Panc1 (cell line): ENCODE measurements at regions not wholly inside any gene's neighbourhood (a gene's known extent, or its start where the extent isn't known, plus 50 kb on each side); places are given as distances from the start of the nearest gene placed in this dataset.

Experiments used
- ATAC-seq: fragments of 200-7000 bp; cut with Tn5 transposase; 2 replicates; pipeline ENCODE4 v1.9.1; 2020; ENCODE audit warnings: mild to moderate bottlenecking, moderate library complexity
- BruUV-seq: library from RNA; stranded (reverse); fragments of 400-500 nt; replicated peaks from 2 replicates; lab custom pipeline; 2021; lab: Mats Ljungman, UMichigan
- CTCF ChIA-PET: fragments of 300-600 bp; sonication (Branson Sonifier 250); formaldehyde crosslinking; loops from one replicate; lab custom pipeline; 2022; ENCODE audit warnings: antibody characterized with exemption; lab: Charles Lee
- POLR2A ChIA-PET: fragments of 300-600 bp; sonication (Branson Sonifier 250); formaldehyde crosslinking; loops from one replicate; lab custom pipeline; 2022; ENCODE audit warnings: antibody characterized with exemption; lab: Charles Lee
- DNase-seq: peaks from one replicate; pipeline ENCODE4 v3.0.0-alpha.2; 2010; ENCODE audit warnings: low read depth, low spot score
- H3K27ac ChIP-seq: 2 replicates; pipeline ENCODE4 v1.5.1; 2011; ENCODE audit warnings: mild to moderate bottlenecking, low read length, inconsistent platforms
- H3K27me3 ChIP-seq: fragments of 200-500 bp; sonication (Bioruptor generic); 2 replicates; pipeline ENCODE4 v1.6.0; 2014; ENCODE audit warnings: low read length, inconsistent platforms; ENCODE audit not compliant: control insufficient read depth, insufficient read depth
- H3K36me3 ChIP-seq: fragments of 200-500 bp; sonication (Bioruptor generic); 2 replicates; pipeline ENCODE4 v1.5.1; 2014; ENCODE audit warnings: inconsistent platforms, mild to moderate bottlenecking, low read length, moderate library complexity; ENCODE audit not compliant: control insufficient read depth, insufficient read depth
- H3K4me1 ChIP-seq: 2 replicates; pipeline ENCODE4 v1.5.1; 2011; ENCODE audit warnings: inconsistent platforms, mild to moderate bottlenecking, low read length, moderate library complexity; ENCODE audit not compliant: control insufficient read depth, insufficient read depth
- H3K4me3 ChIP-seq, 2 experiments: 2 replicates each; pipeline ENCODE4 v1.5.1; 2011 to 2012; ENCODE audit warnings: low read depth in 2 of 2, low read length in 2 of 2, mild to moderate bottlenecking in 2 of 2, inconsistent platforms in 1 of 2, moderate library complexity in 1 of 2
- H3K9me3 ChIP-seq: fragments of 200-500 bp; sonication (Bioruptor generic); 2 replicates; pipeline ENCODE4 v1.5.1; 2014; ENCODE audit warnings: low read depth, mild to moderate bottlenecking, inconsistent platforms, low read length, moderate library complexity; ENCODE audit not compliant: control insufficient read depth, insufficient read depth
- CTCF ChIP-seq: fragments of 450-650 bp; IDR thresholded peaks from 2 replicates; pipeline ENCODE4 v1.5.1; 2017; ENCODE audit warnings: mild to moderate bottlenecking
- POLR2AphosphoS5 ChIP-seq: IDR thresholded peaks from 2 replicates; pipeline ENCODE4 v1.6.1; 2012; ENCODE audit warnings: mild to moderate bottlenecking, low read depth, low read length, moderate library complexity
- REST ChIP-seq, 2 experiments: IDR thresholded peaks; 2 replicates each; pipeline ENCODE4 v1.6.1; 2011 to 2012; ENCODE audit warnings: low read depth in 2 of 2, control low read depth in 1 of 2, low read length in 1 of 2, mild to moderate bottlenecking in 1 of 2, moderate library complexity in 1 of 2; ENCODE audit not compliant: insufficient read depth in 1 of 2
- SIN3A ChIP-seq: IDR thresholded peaks from 2 replicates; pipeline ENCODE4 v1.6.1; 2012; ENCODE audit warnings: low read depth, mild to moderate bottlenecking, low read length, moderate library complexity, borderline replicate concordance; ENCODE audit not compliant: insufficient read depth
- TCF7L2 ChIP-seq: IDR thresholded peaks from 2 replicates; pipeline ENCODE4 v1.6.1; 2011; ENCODE audit warnings: mild to moderate bottlenecking, low read depth, low read length, inconsistent platforms
- in situ Hi-C: cut with HindIII; loops from 2 replicates; pipeline ENCODE4 v1.10.0; 2016; ENCODE audit warnings: low sequenced_read_pairs, low pct_unique_long_range_greater_than_20kb
- intact Hi-C: fragments of 100-400 bp; cut with micrococcal nuclease; formaldehyde crosslinking; loops from one replicate; pipeline ENCODE4 v1.10.0; 2022; ENCODE audit not compliant: unreplicated experiment

- H3K27me3 ChIP-seq: no peaks in the 10 kb centered on the region
- ATAC-seq: no peak
- BruUV-seq: no TSS peak
- H3K4me3 ChIP-seq: no peak overlapping the region
- H3K36me3 ChIP-seq: no peaks in the 10 kb centered on the region
- no peak for DNase-seq
- ChIA-PET POLR2A (no interaction called here), CTCF (no interaction called here)
- H3K9me3 ChIP-seq: no peaks in the 10 kb centered on the region
- in situ Hi-C loops (no loop called here), intact Hi-C loops (no loop called here)
- no peak overlapping the region for H3K27ac ChIP-seq
- no peaks in the 10 kb centered on the region for H3K4me1 ChIP-seq
- TF ChIP-seq POLR2AphosphoS5 (no peak), TCF7L2 (no peak), CTCF (no peak), SIN3A (no peak), REST (IDR thresholded peaks at IDR 0.05; ENCODE audit: insufficient read depth in 1 of 2, low read depth in 2 of 2, low read length in 1 of 2) (no peak)
Measured at GRCh38 chr5:42015681-42016080, 90.6 kb downstream of the FBXO4 start.

- intact Hi-C loops: no loop called here
- H3K27ac ChIP-seq: no peak overlapping the region
- no peak for DNase-seq
Measured at GRCh38 chr5:42020788-42021530, 95.9 kb downstream of the FBXO4 start.

More at GRCh38 chr5:42020788-42021530, 95.9 kb downstream of the FBXO4 start:
- ATAC-seq: no peak
- BruUV-seq: no TSS peak
- no peaks in the 10 kb centered on the region for H3K9me3 ChIP-seq
- in situ Hi-C loops: no loop called here
- no peaks in the 10 kb centered on the region for H3K4me1 ChIP-seq
- no peak for TF ChIP-seq POLR2AphosphoS5
- TF ChIP-seq TCF7L2: no peak
- no peak for TF ChIP-seq REST (IDR thresholded peaks at IDR 0.05; ENCODE audit: insufficient read depth in 1 of 2, low read depth in 2 of 2, low read length in 1 of 2)
- TF ChIP-seq CTCF: no peak
- TF ChIP-seq SIN3A: no peak
- 0 out of 2 replicates have a peak, but pooled peaks cover 2% of the 10 kb centered on the region for H3K27me3 ChIP-seq
- POLR2A ChIA-PET: no interaction called here
- no peaks in the 10 kb centered on the region; the same call in 1 of the 2 replicates for H3K36me3 ChIP-seq
- H3K4me3 ChIP-seq: no peak overlapping the region
- CTCF ChIA-PET: no interaction called here
